Stomach (tissue), 4 donors: ENCODE measurements at regions not wholly inside any gene's neighbourhood (a gene's known extent, or its start where the extent isn't known, plus 50 kb on each side); places are given as distances from the start of the nearest gene placed in this dataset.

ENCODE experiments used
- CTCF ChIP-seq, 7 experiments: fragments of 450-650 bp in 4 of 7; fragments of 200-600 bp in 3 of 7; sonication (generic) in 3 of 7; IDR thresholded peaks; one replicate each; pipeline ENCODE4 v1.5.1; 2016 to 2019; ENCODE audit warnings: antibody characterized with exemption in 7 of 7, control low read depth in 2 of 7, mild to moderate bottlenecking in 1 of 7
- EP300 ChIP-seq: sonication (generic); formaldehyde crosslinking; IDR thresholded peaks from one replicate; pipeline ENCODE4 v1.6.1; 2017; ENCODE audit warnings: antibody characterized with exemption

DNA sequence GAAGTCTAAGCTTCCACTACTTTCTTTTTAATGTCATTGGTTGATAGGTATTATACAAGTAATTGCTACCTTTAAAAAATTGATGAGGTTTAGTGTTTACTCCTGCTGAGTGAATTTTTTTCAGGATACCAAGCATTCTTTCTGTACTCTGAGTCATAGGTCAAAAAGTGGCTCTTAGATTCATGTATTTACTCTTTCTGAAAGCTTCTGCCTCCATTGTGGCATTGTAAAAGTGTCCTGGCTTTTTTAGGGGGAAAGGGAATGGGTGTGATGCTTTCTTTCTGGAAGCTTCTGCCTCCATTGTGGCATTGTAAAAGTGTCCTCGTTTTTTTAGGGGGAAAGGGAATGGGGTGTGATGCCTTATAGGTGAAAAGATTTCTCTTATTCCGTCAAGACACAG is 286.5 kb downstream of the LPIN1 start:
- TF ChIP-seq CTCF (IDR thresholded peaks at IDR 0.05) (no peak), EP300 (no peak)
